ENCODE measurements at regions not wholly inside any gene's neighbourhood (a gene's known extent, or its start where the extent isn't known, plus 50 kb on each side); places are given as distances from the start of the nearest gene placed in this dataset.

GRCh38 chr2:84052043-84052442 lies 407.0 kb downstream of the SUCLG1 start:
- TF ChIP-seq CTCF (IDR thresholded peaks at IDR 0.05): no peak

DNA sequence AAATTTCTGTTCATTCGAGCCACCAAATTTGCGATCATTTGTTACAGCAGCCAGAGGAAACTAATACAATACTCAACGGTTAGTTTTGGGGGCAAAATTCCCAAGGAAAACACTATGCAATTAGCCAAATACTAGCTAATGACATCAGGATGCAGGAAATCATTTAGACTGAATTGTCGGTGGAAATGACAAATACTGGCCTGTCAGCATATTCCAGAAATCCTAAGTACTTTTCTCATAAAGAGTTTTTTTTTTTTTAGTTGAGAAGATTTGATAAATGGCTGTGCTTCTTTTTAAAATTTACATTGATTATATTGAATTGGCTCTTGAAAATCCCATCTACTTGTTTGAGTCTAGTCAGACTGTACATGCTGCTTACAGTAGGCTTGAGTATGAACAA lies 410.1 kb downstream of the SUCLG1 start:
- no peak for TF ChIP-seq CTCF (IDR thresholded peaks at IDR 0.05)

- peak; percentile 13; the same call in 1 of the 2 replicates for TF ChIP-seq CTCF (IDR thresholded peaks at IDR 0.05)
Measured at GRCh38 chr2:84041506-84041905, 417.6 kb downstream of the SUCLG1 start.

DNA sequence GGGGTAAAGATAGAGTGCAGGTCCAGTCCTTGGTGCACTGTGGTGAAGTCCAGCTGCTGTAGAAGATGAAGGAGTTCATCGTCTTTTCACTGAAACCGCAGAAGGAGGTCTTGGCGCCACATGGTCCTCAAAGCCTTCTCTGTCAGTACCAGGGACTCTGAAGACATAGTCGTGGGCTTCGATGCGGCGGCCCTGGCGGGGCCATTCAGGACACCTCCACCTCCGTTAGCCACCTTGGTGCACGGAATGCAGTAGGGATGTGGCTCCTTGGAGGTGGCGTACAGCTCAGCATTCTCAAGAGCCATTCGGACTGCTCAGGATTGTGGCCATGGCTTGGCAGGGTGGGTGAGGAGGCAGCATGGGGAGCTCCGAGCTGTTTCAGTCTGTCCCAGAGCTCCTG lies 418.8 kb downstream of the SUCLG1 start:
- TF ChIP-seq CTCF (IDR thresholded peaks at IDR 0.05): no peak

DNA sequence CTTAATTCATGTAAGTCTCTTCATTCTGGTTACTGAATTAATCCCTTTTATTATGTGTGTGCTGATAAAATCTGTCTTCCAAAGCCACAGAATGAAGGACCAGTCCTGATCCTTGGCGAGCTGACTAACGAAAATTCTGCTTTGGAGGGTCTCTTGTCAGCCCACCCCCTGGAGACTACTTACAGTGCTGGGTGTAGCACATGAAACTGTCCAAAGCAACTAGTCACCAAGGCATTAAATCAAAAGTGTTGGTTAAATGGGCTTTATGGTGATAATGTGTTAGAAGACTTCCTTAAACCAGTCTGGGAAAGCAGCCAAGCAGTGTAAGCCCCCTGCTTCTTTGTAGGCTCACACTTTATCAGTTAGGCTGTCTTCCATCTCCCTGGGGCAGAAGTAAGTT lies 420.2 kb downstream of the SUCLG1 start:
- TF ChIP-seq CTCF (IDR thresholded peaks at IDR 0.05): no peak

GRCh38 chr2:84033347-84033974 lies 425.6 kb downstream of the SUCLG1 start:
- no peak for TF ChIP-seq CTCF (IDR thresholded peaks at IDR 0.05)

DNA sequence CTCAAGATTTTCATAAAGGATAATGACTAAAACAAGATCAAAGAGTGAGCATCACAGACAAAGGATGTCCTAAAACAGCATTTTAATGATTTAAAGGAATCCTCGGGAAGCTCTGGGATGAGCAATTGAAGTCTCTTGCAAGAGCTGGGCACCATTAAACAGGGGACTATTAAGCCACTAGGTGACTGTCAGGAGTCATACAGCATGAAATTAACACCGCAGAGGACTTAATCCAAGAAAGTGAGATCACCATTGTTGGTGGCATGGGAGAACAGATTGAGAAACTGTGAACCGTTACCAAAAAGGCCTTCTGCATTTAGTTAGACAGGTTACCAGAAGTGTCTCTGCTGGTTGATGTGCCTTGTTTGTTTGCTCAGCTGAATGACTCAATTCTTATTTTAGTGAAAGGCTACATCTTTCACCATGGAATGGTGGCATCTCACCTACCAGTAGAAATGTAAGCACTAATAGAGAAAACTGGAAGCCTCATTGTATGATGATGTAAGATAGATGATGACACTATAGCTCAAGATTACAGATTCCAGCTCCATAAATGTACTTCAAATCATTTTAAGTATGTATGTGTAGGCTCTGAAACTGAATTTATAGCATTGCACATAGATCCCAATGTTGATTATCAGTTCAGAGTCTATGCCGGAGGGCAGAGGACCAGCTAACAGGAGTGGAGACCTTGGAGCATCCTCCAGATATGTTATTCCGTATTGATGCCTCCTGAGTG lies 427.6 kb downstream of the SUCLG1 start:
- TF ChIP-seq CTCF (IDR thresholded peaks at IDR 0.05): no peak
